Endothelial cell (in vitro differentiated cells): ENCODE measurements at regions not wholly inside any gene's neighbourhood (a gene's known extent, or its start where the extent isn't known, plus 50 kb on each side); places are given as distances from the start of the nearest gene placed in this dataset.

Experiments
- DNase-seq: peaks from one replicate; pipeline ENCODE4 v3.0.0; 2021; ENCODE audit warnings: low spot score
- H3K27ac Mint-ChIP-seq: one replicate; pipeline ENCODE4 v1.8.0; 2021; ENCODE audit warnings: mixed read lengths, inconsistent platforms; ENCODE audit not compliant: unreplicated experiment
- H3K27me3 Mint-ChIP-seq: one replicate; pipeline ENCODE4 v1.8.0; 2021; ENCODE audit warnings: mild to moderate bottlenecking, moderate library complexity, mixed read lengths, inconsistent platforms; ENCODE audit not compliant: unreplicated experiment
- H3K36me3 Mint-ChIP-seq: one replicate; pipeline ENCODE4 v1.8.0; 2021; ENCODE audit warnings: mild to moderate bottlenecking, low read depth, mixed read lengths, inconsistent platforms; ENCODE audit not compliant: unreplicated experiment
- H3K4me1 Mint-ChIP-seq: one replicate; pipeline ENCODE4 v1.8.0; 2021; ENCODE audit warnings: mild to moderate bottlenecking, mixed read lengths, inconsistent platforms; ENCODE audit not compliant: unreplicated experiment
- H3K4me3 Mint-ChIP-seq: one replicate; pipeline ENCODE4 v1.8.0; 2021; ENCODE audit warnings: mild to moderate bottlenecking, mixed read lengths, inconsistent platforms; ENCODE audit not compliant: unreplicated experiment
- H3K9me3 Mint-ChIP-seq: one replicate; pipeline ENCODE4 v1.8.0; 2021; ENCODE audit warnings: mixed read lengths, inconsistent platforms; ENCODE audit not compliant: unreplicated experiment
- TF ChIP-seq, protein P1 (sequence below): fragments of 200-600 bp; sonication (generic); IDR thresholded peaks from one replicate; pipeline ENCODE4 v1.5.0; 2021; ENCODE audit warnings: antibody characterized with exemption; ENCODE audit not compliant: unreplicated experiment

DNA sequence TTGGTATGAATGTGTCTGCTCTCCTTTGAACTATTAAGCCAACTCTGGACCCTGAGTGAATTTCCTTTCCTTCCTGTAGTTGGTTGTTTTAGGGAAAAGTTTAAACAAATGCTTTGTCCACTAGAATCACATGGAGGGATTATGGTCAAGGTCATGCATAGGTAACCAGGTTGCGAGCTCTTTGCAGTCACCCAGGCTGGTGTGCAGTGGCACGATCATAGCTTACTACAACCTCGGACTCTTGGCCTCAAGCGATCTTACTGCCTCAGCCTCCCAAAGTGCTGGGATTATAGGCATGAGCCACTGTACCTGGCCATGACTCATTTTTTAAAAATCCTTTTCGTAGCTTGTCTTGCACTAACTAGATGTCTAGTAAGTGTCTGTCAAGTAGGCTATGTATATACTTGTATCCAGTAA, 88.0 kb upstream of the SOX4 start:
- Mint-ChIP-seq H3K27me3 (no peaks in the 10 kb centered on the region), H3K27ac (no peak overlapping the region), H3K9me3 (no peaks in the 10 kb centered on the region), H3K4me1 (no peaks in the 10 kb centered on the region), H3K4me3 (no peak overlapping the region), H3K36me3 (no peaks in the 10 kb centered on the region)
- TF ChIP-seq, protein P1, sequence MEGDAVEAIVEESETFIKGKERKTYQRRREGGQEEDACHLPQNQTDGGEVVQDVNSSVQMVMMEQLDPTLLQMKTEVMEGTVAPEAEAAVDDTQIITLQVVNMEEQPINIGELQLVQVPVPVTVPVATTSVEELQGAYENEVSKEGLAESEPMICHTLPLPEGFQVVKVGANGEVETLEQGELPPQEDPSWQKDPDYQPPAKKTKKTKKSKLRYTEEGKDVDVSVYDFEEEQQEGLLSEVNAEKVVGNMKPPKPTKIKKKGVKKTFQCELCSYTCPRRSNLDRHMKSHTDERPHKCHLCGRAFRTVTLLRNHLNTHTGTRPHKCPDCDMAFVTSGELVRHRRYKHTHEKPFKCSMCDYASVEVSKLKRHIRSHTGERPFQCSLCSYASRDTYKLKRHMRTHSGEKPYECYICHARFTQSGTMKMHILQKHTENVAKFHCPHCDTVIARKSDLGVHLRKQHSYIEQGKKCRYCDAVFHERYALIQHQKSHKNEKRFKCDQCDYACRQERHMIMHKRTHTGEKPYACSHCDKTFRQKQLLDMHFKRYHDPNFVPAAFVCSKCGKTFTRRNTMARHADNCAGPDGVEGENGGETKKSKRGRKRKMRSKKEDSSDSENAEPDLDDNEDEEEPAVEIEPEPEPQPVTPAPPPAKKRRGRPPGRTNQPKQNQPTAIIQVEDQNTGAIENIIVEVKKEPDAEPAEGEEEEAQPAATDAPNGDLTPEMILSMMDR: no peak
- DNase-seq: no peak

DNA sequence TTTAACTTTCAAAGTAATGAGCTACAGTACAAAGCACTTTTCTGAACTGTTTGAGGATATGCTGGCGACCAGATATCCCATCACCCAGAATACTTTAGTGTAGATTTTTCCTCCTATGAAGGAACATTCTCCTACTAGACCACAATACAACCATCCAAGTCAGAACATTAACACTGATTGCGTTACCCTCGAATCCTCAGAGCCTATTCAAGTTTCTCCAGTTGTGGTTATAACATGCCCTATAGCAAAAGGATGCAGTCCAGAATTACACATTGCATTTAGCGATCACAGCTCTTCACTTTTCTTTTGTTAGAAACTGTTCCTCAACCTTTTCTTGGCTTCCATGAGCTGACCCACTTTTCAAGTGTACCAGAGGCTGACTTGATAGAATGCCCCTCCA, 87.4 kb upstream of the SOX4 start:
- Mint-ChIP-seq H3K27ac (no peak overlapping the region), H3K4me3 (no peak overlapping the region), H3K4me1 (no peaks in the 10 kb centered on the region), H3K9me3 (no peaks in the 10 kb centered on the region), H3K36me3 (no peaks in the 10 kb centered on the region), H3K27me3 (no peaks in the 10 kb centered on the region)
- TF ChIP-seq, protein P1: no peak
- no peak for DNase-seq

DNA sequence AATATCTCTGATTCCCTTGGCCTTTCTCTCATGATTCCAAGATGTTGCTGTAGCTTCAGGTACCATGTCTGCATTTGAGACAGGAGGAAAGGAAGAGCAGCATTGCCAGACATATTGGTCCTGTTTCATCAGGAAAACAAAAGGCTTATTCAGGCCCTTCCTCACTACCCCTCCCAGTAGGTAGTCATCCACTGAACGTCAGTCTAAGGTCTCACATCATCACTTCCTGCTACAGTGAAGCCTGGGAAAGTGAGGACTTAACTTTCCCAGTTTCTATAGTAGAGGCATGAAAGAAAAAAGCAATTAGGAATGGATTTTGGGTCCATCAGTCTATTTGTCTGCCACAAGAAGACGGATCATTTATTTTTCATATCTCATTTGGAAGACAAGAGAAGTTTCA, 85.7 kb upstream of the SOX4 start:
- Mint-ChIP-seq H3K9me3 (no peaks in the 10 kb centered on the region), H3K27me3 (no peaks in the 10 kb centered on the region), H3K36me3 (no peaks in the 10 kb centered on the region), H3K27ac (no peak overlapping the region), H3K4me1 (no peaks in the 10 kb centered on the region), H3K4me3 (no peak overlapping the region)
- DNase-seq: no peak
- TF ChIP-seq, protein P1: no peak

DNA sequence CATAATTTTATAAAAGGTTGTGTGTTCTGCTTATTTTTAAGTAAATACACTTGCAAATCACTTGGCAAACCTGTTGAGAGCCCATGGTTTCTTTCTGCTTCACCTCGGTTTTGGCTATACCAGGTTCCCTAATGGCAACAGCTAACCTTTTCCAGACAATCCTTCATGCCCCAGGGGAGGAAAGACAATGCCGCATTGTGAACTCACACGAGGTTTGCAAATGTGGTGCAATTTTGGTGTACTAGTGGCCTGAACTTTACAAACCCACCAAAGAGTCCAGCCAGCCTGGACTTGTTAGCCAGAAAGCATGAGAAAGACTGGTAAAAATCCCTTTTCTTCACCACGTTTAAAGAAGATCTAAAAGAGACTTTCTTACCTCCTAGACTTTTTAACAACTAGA, 84.8 kb upstream of the SOX4 start:
- Mint-ChIP-seq H3K27me3 (no peaks in the 10 kb centered on the region), H3K36me3 (no peaks in the 10 kb centered on the region), H3K27ac (no peak overlapping the region), H3K4me1 (no peaks in the 10 kb centered on the region), H3K4me3 (no peak overlapping the region), H3K9me3 (no peaks in the 10 kb centered on the region)
- TF ChIP-seq, protein P1: no peak
- DNase-seq: no peak

DNA sequence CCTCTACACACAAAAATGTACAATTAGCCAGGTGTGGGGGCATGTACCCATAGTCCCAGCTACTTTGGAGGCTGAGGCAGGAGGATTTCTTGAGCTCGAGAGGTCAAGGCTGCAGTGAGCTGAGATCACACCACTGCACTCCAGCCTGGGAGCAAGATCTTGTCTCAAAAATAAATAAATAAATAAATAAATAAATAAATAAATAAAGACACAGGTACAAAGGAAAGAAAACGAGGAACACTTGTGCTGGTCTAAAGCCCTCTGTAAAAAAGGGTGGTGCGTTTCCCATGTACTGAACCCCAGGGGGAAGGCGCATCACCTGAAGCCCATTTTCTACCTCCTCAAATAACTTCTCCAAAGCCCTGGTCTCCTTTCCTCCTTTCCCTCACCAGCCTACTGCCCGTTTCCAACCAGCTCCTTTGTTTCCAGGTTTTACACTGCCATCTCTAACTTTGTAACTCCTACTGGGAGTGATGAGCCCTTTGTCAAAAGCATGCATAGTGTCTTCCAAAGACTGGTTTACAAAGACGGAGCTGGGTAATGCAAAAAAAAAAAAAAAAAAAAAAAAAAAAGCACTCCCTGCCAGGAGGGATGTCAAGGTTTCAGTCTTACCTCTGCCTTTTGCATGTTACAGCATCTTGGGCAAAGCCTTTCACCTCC, 81.5 kb upstream of the SOX4 start:
- TF ChIP-seq, protein P1: no peak
- DNase-seq: no peak
- Mint-ChIP-seq H3K27ac (no peak overlapping the region), H3K36me3 (no peaks in the 10 kb centered on the region), H3K9me3 (no peaks in the 10 kb centered on the region), H3K4me1 (no peaks in the 10 kb centered on the region), H3K4me3 (no peak overlapping the region), H3K27me3 (no peaks in the 10 kb centered on the region)
